GM18519 (cell line): ENCODE measurements at regions not wholly inside any gene's neighbourhood (a gene's known extent, or its start where the extent isn't known, plus 50 kb on each side); places are given as distances from the start of the nearest gene placed in this dataset.
"Not testable (repeated sequence)": the region's sequence is repeated elsewhere in the genome, so short reads cannot be mapped to it uniquely, and the experiment has no call there.

ENCODE experiments used
- ATAC-seq: cut with Tn5 transposase; IDR thresholded peaks from one replicate; pipeline ENCODE4 v1.9.1; 2021; ENCODE audit warnings: mild to moderate bottlenecking, moderate library complexity; ENCODE audit not compliant: unreplicated experiment, low FRiP score

GRCh38 chr17:33982909-33983308 is 272.2 kb upstream of the CCL2 start:
- ATAC-seq = no peak

- ATAC-seq = no peak
Measured at GRCh38 chr17:33983824-33984574, 271.1 kb upstream of the CCL2 start.

- no peak for ATAC-seq
Measured at GRCh38 chr17:33986088-33986487, 269.0 kb upstream of the CCL2 start.

GRCh38 chr17:33986566-33986965 is 268.5 kb upstream of the CCL2 start:
- ATAC-seq = no peak

GRCh38 chr17:33987162-33987561 is 267.9 kb upstream of the CCL2 start:
- no peak for ATAC-seq

GRCh38 chr17:33989361-33990148 is 265.5 kb upstream of the CCL2 start:
- ATAC-seq = no peak

GRCh38 chr17:33990943-33991706 is 264.0 kb upstream of the CCL2 start:
- ATAC-seq = no peak

- ATAC-seq = no peak
Measured at GRCh38 chr17:33992113-33992512, 263.0 kb upstream of the CCL2 start.

GRCh38 chr17:34000639-34001038 is 254.4 kb upstream of the CCL2 start:
- no peak for ATAC-seq

GRCh38 chr17:34001246-34001645 is 253.8 kb upstream of the CCL2 start:
- ATAC-seq = no peak

GRCh38 chr17:34006126-34006525 is 249.0 kb upstream of the CCL2 start:
- no peak for ATAC-seq

GRCh38 chr17:34008125-34008524 is 247.0 kb upstream of the CCL2 start:
- no peak for ATAC-seq

GRCh38 chr17:34009912-34010311 is 245.2 kb upstream of the CCL2 start:
- ATAC-seq = no peak

- no peak for ATAC-seq
Measured at GRCh38 chr17:34010534-34010933, 244.6 kb upstream of the CCL2 start.

GRCh38 chr17:34011599-34011998 is 243.5 kb upstream of the CCL2 start:
- ATAC-seq = no peak

- no peak for ATAC-seq
Measured at GRCh38 chr17:34012709-34013375, 242.2 kb upstream of the CCL2 start.

GRCh38 chr17:34015253-34015652 is 239.8 kb upstream of the CCL2 start:
- no peak for ATAC-seq

GRCh38 chr17:34024386-34024785 is 230.7 kb upstream of the CCL2 start:
- ATAC-seq = no peak

- ATAC-seq = no peak
Measured at GRCh38 chr17:34024806-34025551, 230.1 kb upstream of the CCL2 start.

- not testable (repeated sequence) for ATAC-seq
Measured at GRCh38 chr17:34030601-34031000, 224.5 kb upstream of the CCL2 start.
